ENCODE measurements at regions not wholly inside any gene's neighbourhood (a gene's known extent, or its start where the extent isn't known, plus 50 kb on each side); places are given as distances from the start of the nearest gene placed in this dataset.

GRCh38 chr6:165861226-165861625, 198.2 kb upstream of the PDE10A start:
- Histone ChIP-seq H3K27ac (ENCODE audit: low read depth, low read length) (no peak overlapping the region), H3K4me3 (ENCODE audit: insufficient read depth, low read length, poor library complexity, severe bottlenecking) (no peak overlapping the region), H3K36me3 (ENCODE audit: low read length) (no peaks in the 10 kb centered on the region), H3K9ac (ENCODE audit: low read length) (no peak overlapping the region), H3K9me3 (ENCODE audit: insufficient read depth, low read length) (no peaks in the 10 kb centered on the region), H3K27me3 (ENCODE audit: low read length) (no peaks in the 10 kb centered on the region; the same call in 1 of the 2 replicates), H3K9me2 (replicated peaks; ENCODE audit: insufficient read depth, low read length) (no peaks in the 10 kb centered on the region), H4K20me1 (ENCODE audit: low read depth, low read length) (no peaks in the 10 kb centered on the region), H3K79me2 (ENCODE audit: insufficient read depth, low read length) (no peaks in the 10 kb centered on the region), H3K4me2 (ENCODE audit: low read depth, low read length, poor library complexity, severe bottlenecking) (no peak overlapping the region), H3F3A (ENCODE audit: insufficient read depth) (no peaks in the 10 kb centered on the region), H2AFZ (ENCODE audit: low read depth, low read length, severe bottlenecking) (no peak overlapping the region)
- TF ChIP-seq EZH2phosphoT487 (conservative IDR thresholded peaks at IDR 0.05; ENCODE audit: low read length): no peak
- TF ChIP-seq, protein P1, sequence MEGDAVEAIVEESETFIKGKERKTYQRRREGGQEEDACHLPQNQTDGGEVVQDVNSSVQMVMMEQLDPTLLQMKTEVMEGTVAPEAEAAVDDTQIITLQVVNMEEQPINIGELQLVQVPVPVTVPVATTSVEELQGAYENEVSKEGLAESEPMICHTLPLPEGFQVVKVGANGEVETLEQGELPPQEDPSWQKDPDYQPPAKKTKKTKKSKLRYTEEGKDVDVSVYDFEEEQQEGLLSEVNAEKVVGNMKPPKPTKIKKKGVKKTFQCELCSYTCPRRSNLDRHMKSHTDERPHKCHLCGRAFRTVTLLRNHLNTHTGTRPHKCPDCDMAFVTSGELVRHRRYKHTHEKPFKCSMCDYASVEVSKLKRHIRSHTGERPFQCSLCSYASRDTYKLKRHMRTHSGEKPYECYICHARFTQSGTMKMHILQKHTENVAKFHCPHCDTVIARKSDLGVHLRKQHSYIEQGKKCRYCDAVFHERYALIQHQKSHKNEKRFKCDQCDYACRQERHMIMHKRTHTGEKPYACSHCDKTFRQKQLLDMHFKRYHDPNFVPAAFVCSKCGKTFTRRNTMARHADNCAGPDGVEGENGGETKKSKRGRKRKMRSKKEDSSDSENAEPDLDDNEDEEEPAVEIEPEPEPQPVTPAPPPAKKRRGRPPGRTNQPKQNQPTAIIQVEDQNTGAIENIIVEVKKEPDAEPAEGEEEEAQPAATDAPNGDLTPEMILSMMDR (IDR thresholded peaks at IDR 0.05; ENCODE audit: insufficient read depth, low read length, poor library complexity, severe bottlenecking): no peak

DNA sequence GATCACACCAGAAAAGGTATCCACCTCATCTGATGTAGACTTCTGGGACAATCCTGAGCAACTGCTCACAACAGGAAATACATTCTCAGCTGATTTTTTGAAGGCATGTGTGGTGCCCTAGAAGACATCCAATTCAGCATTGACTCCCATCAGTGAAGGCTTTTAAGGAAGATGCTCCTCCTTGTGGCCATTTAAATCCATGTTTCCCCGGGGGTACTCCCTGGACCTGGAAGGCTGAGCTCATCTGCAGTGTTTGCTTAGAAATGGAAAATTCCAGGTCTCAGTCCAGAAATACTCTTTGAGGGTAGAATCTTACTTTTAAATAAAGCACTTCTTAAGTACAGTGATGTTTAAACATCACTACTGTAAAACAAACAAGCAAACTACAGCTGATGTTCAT, 195.5 kb upstream of the PDE10A start:
- Histone ChIP-seq H2AFZ (ENCODE audit: low read depth, low read length, severe bottlenecking) (no peak overlapping the region), H3F3A (ENCODE audit: insufficient read depth) (no peaks in the 10 kb centered on the region), H3K36me3 (ENCODE audit: low read length) (no peaks in the 10 kb centered on the region), H3K27me3 (ENCODE audit: low read length) (no peaks in the 10 kb centered on the region), H3K27ac (ENCODE audit: low read depth, low read length) (no peak overlapping the region), H4K20me1 (ENCODE audit: low read depth, low read length) (no peaks in the 10 kb centered on the region), H3K79me2 (ENCODE audit: insufficient read depth, low read length) (no peaks in the 10 kb centered on the region), H3K9me2 (replicated peaks; ENCODE audit: insufficient read depth, low read length) (no peaks in the 10 kb centered on the region), H3K9me3 (ENCODE audit: insufficient read depth, low read length) (no peaks in the 10 kb centered on the region), H3K9ac (ENCODE audit: low read length) (no peak overlapping the region), H3K4me2 (ENCODE audit: low read depth, low read length, poor library complexity, severe bottlenecking) (no peak overlapping the region), H3K4me3 (ENCODE audit: insufficient read depth, low read length, poor library complexity, severe bottlenecking) (no peak overlapping the region)
- TF ChIP-seq, protein P1 (IDR thresholded peaks at IDR 0.05; ENCODE audit: insufficient read depth, low read length, poor library complexity, severe bottlenecking): no peak
- no peak for TF ChIP-seq EZH2phosphoT487 (conservative IDR thresholded peaks at IDR 0.05; ENCODE audit: low read length)

DNA sequence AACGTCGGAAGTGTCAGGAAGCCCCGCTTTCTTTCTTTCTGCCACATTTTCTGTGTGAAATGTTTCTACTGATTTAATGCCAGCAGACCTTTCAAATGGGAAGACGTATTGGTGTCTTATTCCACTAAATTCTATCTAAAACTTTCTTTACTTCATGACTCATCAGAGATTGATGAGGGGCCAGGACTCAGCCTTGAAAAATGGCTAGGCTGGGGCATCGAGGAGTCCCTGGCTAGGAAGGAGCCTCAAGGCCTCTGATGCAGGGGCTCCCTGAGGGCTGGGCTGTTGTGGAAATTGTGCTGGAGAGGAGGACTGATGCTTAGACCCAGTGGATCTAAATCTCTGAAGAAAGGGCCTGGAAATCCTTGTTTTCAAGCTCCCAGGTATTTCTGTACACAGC, 192.8 kb upstream of the PDE10A start:
- no peaks in the 10 kb centered on the region for H3K9me3 ChIP-seq (ENCODE audit: insufficient read depth, low read length)
- no peak overlapping the region for H2AFZ ChIP-seq (ENCODE audit: low read depth, low read length, severe bottlenecking)
- no peak overlapping the region for H3K4me3 ChIP-seq (ENCODE audit: insufficient read depth, low read length, poor library complexity, severe bottlenecking)
- no peak for TF ChIP-seq EZH2phosphoT487 (conservative IDR thresholded peaks at IDR 0.05; ENCODE audit: low read length)
- TF ChIP-seq, protein P1 (IDR thresholded peaks at IDR 0.05; ENCODE audit: insufficient read depth, low read length, poor library complexity, severe bottlenecking): no peak
- H3K79me2 ChIP-seq (ENCODE audit: insufficient read depth, low read length): no peaks in the 10 kb centered on the region
- no peaks in the 10 kb centered on the region for H3K27me3 ChIP-seq (ENCODE audit: low read length)
- H3K4me2 ChIP-seq (ENCODE audit: low read depth, low read length, poor library complexity, severe bottlenecking): no peak overlapping the region
- H4K20me1 ChIP-seq (ENCODE audit: low read depth, low read length): no peaks in the 10 kb centered on the region
- no peak overlapping the region for H3K9ac ChIP-seq (ENCODE audit: low read length)
- no peaks in the 10 kb centered on the region for H3K36me3 ChIP-seq (ENCODE audit: low read length)
- H3K9me2 ChIP-seq (replicated peaks; ENCODE audit: insufficient read depth, low read length): no peaks in the 10 kb centered on the region
- H3F3A ChIP-seq (ENCODE audit: insufficient read depth): no peaks in the 10 kb centered on the region
- no peak overlapping the region for H3K27ac ChIP-seq (ENCODE audit: low read depth, low read length)

Data from SU-DHL-6 (cell line).